SK-N-MC (cell line): ENCODE measurements at regions not wholly inside any gene's neighbourhood (a gene's known extent, or its start where the extent isn't known, plus 50 kb on each side); places are given as distances from the start of the nearest gene placed in this dataset.

Experiments used
- DNase-seq: peaks from one replicate; pipeline ENCODE4 v3.0.0-alpha.2; 2011; ENCODE audit warnings: low read depth, low spot score
- H3K27ac ChIP-seq: fragments of 200-600 bp; sonication (generic); 2 replicates; pipeline ENCODE4 v1.5.1; 2016; ENCODE audit warnings: mixed run types
- H3K36me3 ChIP-seq: fragments of 200-600 bp; sonication (generic); 2 replicates; pipeline ENCODE4 v1.6.1; 2017; ENCODE audit warnings: antibody characterized with exemption, low read length, mixed read lengths; ENCODE audit not compliant: insufficient read depth
- H3K4me3 ChIP-seq: fragments of 200-600 bp; sonication (generic); 2 replicates; pipeline ENCODE4 v1.5.1; 2016
- H3K9ac ChIP-seq: fragments of 200-600 bp; sonication (generic); 2 replicates; pipeline ENCODE4 v1.8.0; 2017; ENCODE audit warnings: mixed run types, mixed read lengths; ENCODE audit not compliant: insufficient read length
- H3K9me3 ChIP-seq: fragments of 200-600 bp; sonication (generic); 2 replicates; pipeline ENCODE4 v1.6.1; 2017; ENCODE audit warnings: low read depth, mild to moderate bottlenecking, antibody characterized with exemption, low read length, moderate library complexity, mixed read lengths
- EZH2 ChIP-seq: fragments of 200-600 bp; sonication (generic); IDR thresholded peaks from one replicate; pipeline ENCODE4 v1.6.1; 2017; ENCODE audit warnings: antibody characterized with exemption
- FOXP2 ChIP-seq: optimal IDR thresholded peaks from 2 replicates; pipeline ENCODE3; 2011; ENCODE audit warnings: mild to moderate bottlenecking, moderate library complexity; ENCODE audit not compliant: insufficient read depth; ENCODE audit errors: extremely low read length, control extremely low read depth
- POLR2AphosphoS5 ChIP-seq: IDR thresholded peaks from 2 replicates; pipeline ENCODE4 v1.6.1; 2012; ENCODE audit warnings: mild to moderate bottlenecking, low read depth, low read length, borderline replicate concordance

- Histone ChIP-seq H3K9me3 (no peaks in the 10 kb centered on the region), H3K36me3 (no peaks in the 10 kb centered on the region), H3K27ac (no peak overlapping the region), H3K9ac (no peak overlapping the region), H3K4me3 (no peak overlapping the region)
- DNase-seq: no peak
- TF ChIP-seq POLR2AphosphoS5: no peak
- TF ChIP-seq EZH2: no peak
- TF ChIP-seq FOXP2: no peak
Observed at GRCh38 chr10:8815969-8816368, 761.5 kb downstream of the GATA3 start.

GRCh38 chr10:8817299-8817698, 762.8 kb downstream of the GATA3 start:
- no peak for DNase-seq
- Histone ChIP-seq H3K27ac (no peak overlapping the region), H3K36me3 (no peaks in the 10 kb centered on the region), H3K9ac (no peak overlapping the region), H3K9me3 (no peaks in the 10 kb centered on the region), H3K4me3 (no peak overlapping the region)
- TF ChIP-seq POLR2AphosphoS5 (no peak), FOXP2 (no peak), EZH2 (no peak)

- Histone ChIP-seq H3K36me3 (no peaks in the 10 kb centered on the region), H3K4me3 (no peak overlapping the region), H3K9me3 (no peaks in the 10 kb centered on the region), H3K27ac (no peak overlapping the region), H3K9ac (no peak overlapping the region)
- TF ChIP-seq EZH2 (no peak), POLR2AphosphoS5 (no peak), FOXP2 (no peak)
- DNase-seq: no peak
Observed at GRCh38 chr10:8825611-8826010, 771.1 kb downstream of the GATA3 start.

GRCh38 chr10:8829592-8829991, 775.1 kb downstream of the GATA3 start:
- no peak for TF ChIP-seq FOXP2
- no peak for TF ChIP-seq POLR2AphosphoS5
- TF ChIP-seq EZH2: no peak
- Histone ChIP-seq H3K36me3 (no peaks in the 10 kb centered on the region), H3K4me3 (no peak overlapping the region), H3K9ac (no peak overlapping the region), H3K9me3 (no peaks in the 10 kb centered on the region), H3K27ac (no peak overlapping the region)
- no peak for DNase-seq

- Histone ChIP-seq H3K9ac (no peak overlapping the region), H3K9me3 (no peaks in the 10 kb centered on the region), H3K27ac (no peak overlapping the region), H3K36me3 (no peaks in the 10 kb centered on the region), H3K4me3 (no peak overlapping the region)
- DNase-seq: no peak
- TF ChIP-seq POLR2AphosphoS5: no peak
- no peak for TF ChIP-seq FOXP2
- no peak for TF ChIP-seq EZH2
Observed at GRCh38 chr10:8830048-8830447, 775.6 kb downstream of the GATA3 start.

GRCh38 chr10:8830876-8831275, 776.4 kb downstream of the GATA3 start:
- Histone ChIP-seq H3K9me3 (no peaks in the 10 kb centered on the region), H3K36me3 (no peaks in the 10 kb centered on the region), H3K4me3 (no peak overlapping the region), H3K9ac (no peak overlapping the region), H3K27ac (no peak overlapping the region)
- TF ChIP-seq FOXP2 (no peak), POLR2AphosphoS5 (no peak), EZH2 (no peak)
- no peak for DNase-seq

GRCh38 chr10:8835453-8836167, 781.1 kb downstream of the GATA3 start:
- TF ChIP-seq EZH2: no peak
- TF ChIP-seq POLR2AphosphoS5: no peak
- TF ChIP-seq FOXP2: no peak
- Histone ChIP-seq H3K27ac (no peak overlapping the region), H3K4me3 (no peak overlapping the region), H3K9ac (no peak overlapping the region), H3K36me3 (no peaks in the 10 kb centered on the region), H3K9me3 (no peaks in the 10 kb centered on the region)
- no peak for DNase-seq

GRCh38 chr10:8840356-8840755, 785.9 kb downstream of the GATA3 start:
- Histone ChIP-seq H3K36me3 (no peaks in the 10 kb centered on the region), H3K9ac (no peak overlapping the region), H3K27ac (no peak overlapping the region), H3K4me3 (no peak overlapping the region), H3K9me3 (no peaks in the 10 kb centered on the region)
- no peak for TF ChIP-seq FOXP2
- TF ChIP-seq EZH2: no peak
- TF ChIP-seq POLR2AphosphoS5: no peak
- DNase-seq: no peak

GRCh38 chr10:8844141-8844540, 789.7 kb downstream of the GATA3 start:
- Histone ChIP-seq H3K9ac (no peak overlapping the region), H3K9me3 (no peaks in the 10 kb centered on the region), H3K27ac (no peak overlapping the region), H3K36me3 (no peaks in the 10 kb centered on the region), H3K4me3 (no peak overlapping the region)
- no peak for DNase-seq
- TF ChIP-seq EZH2 (no peak), POLR2AphosphoS5 (no peak), FOXP2 (no peak)
